Pancreas (tissue), 10 donors: ENCODE measurements at regions not wholly inside any gene's neighbourhood (a gene's known extent, or its start where the extent isn't known, plus 50 kb on each side); places are given as distances from the start of the nearest gene placed in this dataset.
A peak's percentile ranks its signal among the peaks of the same experiment; 100 is the strongest.

ENCODE experiments used
- ATAC-seq, 4 donors: fragments of 200-7000 bp; cut with Tn5 transposase; one replicate each; pipeline versions ENCODE4 v1.8.0 to v1.9.1; 2020; ENCODE audit warnings: mild to moderate bottlenecking in 4 of 4, moderate library complexity in 4 of 4
- DNase-seq, 6 donors: peaks; one replicate each; pipeline ENCODE4 v3.0.0-alpha.2; 2020
- FAIRE-seq: peaks from 2 replicates; lab custom pipeline; 2012; peaks lifted over from hg19 to GRCh38; lab: Jason Lieb, UNC
- H3K27ac ChIP-seq, 4 donors: fragments of 200-600 bp; sonication (generic); 1 replicate in 3 of 4; 2 replicates in 1 of 4; pipeline versions ENCODE4 v1.5.0 to v1.8.0; 2020
- H3K27me3 ChIP-seq, 4 donors: fragments of 200-600 bp; one replicate each; pipeline ENCODE4 v1.8.0; 2021
- H3K36me3 ChIP-seq, 3 donors: fragments of 200-600 bp; sonication (generic) in 1 of 3; one replicate each; pipeline versions ENCODE4 v1.5.0 to v1.8.0; 2020 to 2021
- H3K4me1 ChIP-seq, 3 donors: fragments of 200-600 bp; one replicate each; pipeline ENCODE4 v1.8.0; 2021
- H3K4me3 ChIP-seq, 4 donors: fragments of 200-600 bp; sonication (generic) in 2 of 4; one replicate each; pipeline versions ENCODE4 v1.5.0 to v1.8.0; 2020 to 2021
- H3K9me3 ChIP-seq, 4 donors: fragments of 200-600 bp; one replicate each; pipeline ENCODE4 v1.8.0; 2021
- WGBS, 2 donors: extraction: QIAGEN DNeasy Blood & Tissue Kit; methylation state at CpG; one replicate each; pipeline ENCODE4 v1.1.7; 2013; 5-methylcytosine and 5-hydroxymethylcytosine counted together
- intact Hi-C, 3 donors: fragments of 100-400 bp; cut with DNase I; formaldehyde crosslinking; loops; one replicate each; pipeline versions ENCODE4 v1.11.1 to v1.14.2; 2022
- TF ChIP-seq, protein P1 (sequence below), 4 donors: fragments of 200-600 bp; sonication (generic) in 3 of 4; IDR thresholded peaks; one replicate each; pipeline versions ENCODE4 v1.5.0 to v1.8.0; 2021; ENCODE audit warnings: antibody characterized with exemption in 4 of 4
- donor health status: healthy with polysubstance abuse.
- donor health status: DM: no; HTN: no; CAD: no; lungs with moderate emphysema.
- donor health status: DM: no; HTN: no; CAD: no.
- donor health status: control.
- donor health status: control.
- donor health status: Bipolar disorder and iron deficiency.
- donor health status: DM: yes; HTN: yes; CAD: no.
- donor health status: DM: no; HTN: no; CAD: no.
- donor health status: DM: no; HTN: no; CAD: no.
- donor health status: DM: yes; HTN: yes; CAD: no.

DNA sequence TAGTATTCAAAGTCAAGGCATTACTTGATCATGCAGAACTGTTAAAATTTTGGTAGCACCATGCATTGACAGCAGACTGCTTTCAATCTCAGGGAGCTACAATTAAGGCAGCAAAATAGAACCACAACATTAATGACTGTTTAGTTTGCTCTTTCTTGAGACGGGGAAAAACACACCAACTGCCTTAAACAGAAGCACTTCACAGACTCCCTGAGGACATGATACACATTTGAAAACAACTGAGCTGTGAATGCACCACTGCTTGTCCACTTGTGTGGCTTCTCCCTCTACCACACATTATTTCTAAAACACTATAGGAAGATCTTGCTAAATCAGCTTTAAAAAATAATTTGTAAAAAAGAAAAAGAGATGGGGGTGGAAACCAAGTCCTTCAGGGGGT lies 79.6 kb upstream of the MAST4 start:
- H3K36me3 ChIP-seq = no peaks in the 10 kb centered on the region
- WGBS, 2 donors = 81 to 83% methylated on average over 1 of the region's 1 CpG
- FAIRE-seq (no peak), DNase-seq (no peak), ATAC-seq (no peak)
- TF ChIP-seq, protein P1, sequence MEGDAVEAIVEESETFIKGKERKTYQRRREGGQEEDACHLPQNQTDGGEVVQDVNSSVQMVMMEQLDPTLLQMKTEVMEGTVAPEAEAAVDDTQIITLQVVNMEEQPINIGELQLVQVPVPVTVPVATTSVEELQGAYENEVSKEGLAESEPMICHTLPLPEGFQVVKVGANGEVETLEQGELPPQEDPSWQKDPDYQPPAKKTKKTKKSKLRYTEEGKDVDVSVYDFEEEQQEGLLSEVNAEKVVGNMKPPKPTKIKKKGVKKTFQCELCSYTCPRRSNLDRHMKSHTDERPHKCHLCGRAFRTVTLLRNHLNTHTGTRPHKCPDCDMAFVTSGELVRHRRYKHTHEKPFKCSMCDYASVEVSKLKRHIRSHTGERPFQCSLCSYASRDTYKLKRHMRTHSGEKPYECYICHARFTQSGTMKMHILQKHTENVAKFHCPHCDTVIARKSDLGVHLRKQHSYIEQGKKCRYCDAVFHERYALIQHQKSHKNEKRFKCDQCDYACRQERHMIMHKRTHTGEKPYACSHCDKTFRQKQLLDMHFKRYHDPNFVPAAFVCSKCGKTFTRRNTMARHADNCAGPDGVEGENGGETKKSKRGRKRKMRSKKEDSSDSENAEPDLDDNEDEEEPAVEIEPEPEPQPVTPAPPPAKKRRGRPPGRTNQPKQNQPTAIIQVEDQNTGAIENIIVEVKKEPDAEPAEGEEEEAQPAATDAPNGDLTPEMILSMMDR (IDR thresholded peaks at IDR 0.05) = no peak
- no peaks in the 10 kb centered on the region for H3K27me3 ChIP-seq
- no peak overlapping the region for H3K4me3 ChIP-seq
- intact Hi-C loops = no loop called here
- no peaks in the 10 kb centered on the region for H3K9me3 ChIP-seq
- no peak overlapping the region for H3K27ac ChIP-seq
- H3K4me1 ChIP-seq = no peaks in the 10 kb centered on the region

DNA sequence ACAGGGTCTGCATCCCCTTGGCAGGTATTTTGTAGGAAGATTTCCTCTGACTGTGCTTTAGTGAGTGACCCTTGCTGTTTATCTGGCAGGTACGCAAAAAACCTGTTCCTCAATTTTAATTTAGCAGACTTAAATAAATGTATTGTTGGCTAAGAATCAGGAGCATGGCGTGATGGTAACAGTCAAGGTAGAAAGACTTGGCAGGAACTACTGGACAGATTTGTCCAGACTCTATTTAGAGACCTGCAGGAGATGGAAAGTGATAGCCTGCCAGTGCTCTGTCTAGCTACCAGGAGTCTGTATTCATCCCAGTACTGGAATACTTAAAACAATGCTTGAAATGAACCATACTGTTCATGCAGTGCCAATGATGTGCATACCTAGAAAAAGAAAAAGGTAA lies 78.8 kb upstream of the MAST4 start:
- WGBS, 2 donors = 55 to 80% methylated on average over 2 of the region's 2 CpGs
- ATAC-seq (no peak), DNase-seq (no peak), FAIRE-seq (no peak)
- Histone ChIP-seq H3K4me3 (no peak overlapping the region), H3K27ac (no peak overlapping the region), H3K4me1 (no peaks in the 10 kb centered on the region), H3K27me3 (no peaks in the 10 kb centered on the region), H3K9me3 (no peaks in the 10 kb centered on the region), H3K36me3 (no peaks in the 10 kb centered on the region)
- TF ChIP-seq, protein P1 (IDR thresholded peaks at IDR 0.05) = no peak
- intact Hi-C loops = no loop called here

DNA sequence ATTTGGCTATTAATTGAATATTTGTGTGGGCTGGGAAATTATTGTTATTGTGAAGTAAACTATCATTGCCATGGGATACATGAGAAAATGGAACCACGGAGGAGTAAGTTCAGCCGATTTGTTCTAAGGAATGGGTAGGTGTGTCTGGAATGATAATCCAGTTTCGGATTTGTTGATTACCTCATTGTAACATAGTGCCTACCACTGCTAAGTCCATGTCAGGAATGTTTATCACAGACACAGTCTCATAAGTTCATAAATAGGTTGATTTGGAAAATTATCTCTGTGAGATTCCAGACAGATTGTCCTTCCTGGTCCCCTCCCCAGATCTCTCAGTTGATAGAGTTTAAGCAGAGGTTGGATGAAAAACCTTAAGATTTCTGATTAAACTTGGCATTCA lies 78.1 kb upstream of the MAST4 start:
- DNase-seq (no peak), ATAC-seq (peak in 1 of 4 donors; percentile 21), FAIRE-seq (no peak)
- TF ChIP-seq, protein P1 (IDR thresholded peaks at IDR 0.05) = no peak
- no peaks in the 10 kb centered on the region for H3K27me3 ChIP-seq
- peak overlapping the region in 3 of 4 donors; percentile 6 to 62 (median 52) for H3K27ac ChIP-seq
- H3K9me3 ChIP-seq = no peaks in the 10 kb centered on the region
- no peaks in the 10 kb centered on the region for H3K36me3 ChIP-seq
- H3K4me3 ChIP-seq = no peak overlapping the region
- 75 to 83% methylated on average over 3 of the region's 3 CpGs for WGBS, 2 donors
- no peaks in the 10 kb centered on the region for H3K4me1 ChIP-seq
- intact Hi-C loops = no loop called here

DNA sequence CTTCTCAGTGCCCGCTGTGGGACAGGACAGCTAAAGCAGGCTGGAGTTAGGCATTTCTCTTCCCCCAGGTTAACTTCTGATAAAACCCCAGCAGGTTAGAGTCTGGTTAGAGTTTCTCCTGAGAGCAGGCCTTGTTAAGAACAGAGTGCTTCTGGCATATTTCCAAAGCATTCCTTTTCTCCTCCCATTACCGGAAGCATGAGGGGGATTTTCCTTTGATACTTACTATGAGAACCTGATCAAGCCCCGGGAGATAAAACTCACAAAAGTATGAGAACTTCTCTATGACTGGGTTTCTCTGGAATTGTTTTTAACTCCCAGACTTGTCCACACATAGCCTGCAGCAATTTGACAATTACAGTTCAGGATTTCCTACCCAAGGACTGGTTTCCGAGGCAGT lies 77.4 kb upstream of the MAST4 start:
- Histone ChIP-seq H3K36me3 (no peaks in the 10 kb centered on the region), H3K27ac (peak overlapping the region in 3 of 4 donors; percentile 6 to 62 (median 52)), H3K4me1 (no peaks in the 10 kb centered on the region), H3K27me3 (no peaks in the 10 kb centered on the region), H3K9me3 (no peaks in the 10 kb centered on the region), H3K4me3 (no peak overlapping the region)
- intact Hi-C loops = no loop called here
- TF ChIP-seq, protein P1 (IDR thresholded peaks at IDR 0.05) = no peak
- DNase-seq (no peak), ATAC-seq (peak; percentile 38 to 79 (median 58)), FAIRE-seq (no peak)
- 40 to 52% methylated on average over 4 of the region's 4 CpGs for WGBS, 2 donors

DNA sequence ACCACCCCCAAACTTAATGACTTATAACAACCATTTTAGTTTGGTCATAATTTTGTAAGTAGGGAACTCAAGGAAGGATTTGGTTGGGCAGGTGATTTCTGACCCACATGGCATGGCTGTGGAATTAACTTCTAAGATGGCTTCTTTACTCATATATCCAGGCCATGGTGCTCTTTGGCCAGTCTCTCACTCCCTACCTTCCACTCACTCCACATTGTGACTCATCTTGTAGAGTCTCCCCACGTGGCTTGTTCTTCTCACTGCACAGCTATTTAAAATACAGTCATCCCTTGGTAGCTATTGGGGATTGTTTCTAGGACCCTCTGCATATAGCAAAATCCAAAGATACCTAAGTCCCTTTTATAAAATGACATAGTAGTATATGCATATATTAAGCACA lies 76.6 kb upstream of the MAST4 start:
- no peak for ATAC-seq
- intact Hi-C loops = no loop called here
- Histone ChIP-seq H3K4me1 (no peaks in the 10 kb centered on the region), H3K27ac (peak overlapping the region in 1 of 4 donors; percentile 62), H3K27me3 (no peaks in the 10 kb centered on the region), H3K9me3 (no peaks in the 10 kb centered on the region), H3K36me3 (no peaks in the 10 kb centered on the region), H3K4me3 (no peak overlapping the region)
- 79 to 85% methylated on average over 1 of the region's 1 CpG for WGBS, 2 donors
- TF ChIP-seq, protein P1 (IDR thresholded peaks at IDR 0.05) = no peak
- no peak for DNase-seq
- no peak for FAIRE-seq
